ENCODE measurements at regions not wholly inside any gene's neighbourhood (a gene's known extent, or its start where the extent isn't known, plus 50 kb on each side); places are given as distances from the start of the nearest gene placed in this dataset.

GRCh38 chr9:85401998-85402397 lies 339.8 kb downstream of the AGTPBP1 start:
- TF ChIP-seq CTCF (IDR thresholded peaks at IDR 0.05) (no peak), ZFX (IDR thresholded peaks at IDR 0.05; ENCODE audit: borderline replicate concordance) (no peak)
